Neural crest cell (in vitro differentiated cells): ENCODE measurements at regions not wholly inside any gene's neighbourhood (a gene's known extent, or its start where the extent isn't known, plus 50 kb on each side); places are given as distances from the start of the nearest gene placed in this dataset.

Experiments used
- DNase-seq: peaks from one replicate; pipeline ENCODE4 v3.0.0; 2021; ENCODE audit warnings: low read depth, mixed read lengths, low spot score
- H3K27ac Mint-ChIP-seq: one replicate; pipeline ENCODE4 v1.8.0; 2021; ENCODE audit warnings: mild to moderate bottlenecking, mixed read lengths; ENCODE audit not compliant: unreplicated experiment
- H3K27me3 Mint-ChIP-seq: 2 replicates; pipeline ENCODE4 v1.8.0; 2021; ENCODE audit warnings: low read depth, mild to moderate bottlenecking, mixed read lengths
- H3K36me3 Mint-ChIP-seq: 2 replicates; pipeline ENCODE4 v1.8.0; 2021; ENCODE audit warnings: low read depth, mild to moderate bottlenecking, mixed read lengths
- H3K4me1 Mint-ChIP-seq: 2 replicates; pipeline ENCODE4 v1.8.0; 2021; ENCODE audit warnings: mixed read lengths
- H3K4me3 Mint-ChIP-seq: one replicate; pipeline ENCODE4 v1.8.0; 2021; ENCODE audit warnings: mild to moderate bottlenecking, mixed read lengths
- H3K9me3 Mint-ChIP-seq: 2 replicates; pipeline ENCODE4 v1.8.0; 2021; ENCODE audit warnings: mixed read lengths
- CTCF ChIP-seq: fragments of 200-600 bp; sonication (generic); conservative IDR thresholded peaks from 2 replicates; pipeline ENCODE4 v1.5.0; 2021; ENCODE audit warnings: antibody characterized with exemption, mild to moderate bottlenecking

DNA sequence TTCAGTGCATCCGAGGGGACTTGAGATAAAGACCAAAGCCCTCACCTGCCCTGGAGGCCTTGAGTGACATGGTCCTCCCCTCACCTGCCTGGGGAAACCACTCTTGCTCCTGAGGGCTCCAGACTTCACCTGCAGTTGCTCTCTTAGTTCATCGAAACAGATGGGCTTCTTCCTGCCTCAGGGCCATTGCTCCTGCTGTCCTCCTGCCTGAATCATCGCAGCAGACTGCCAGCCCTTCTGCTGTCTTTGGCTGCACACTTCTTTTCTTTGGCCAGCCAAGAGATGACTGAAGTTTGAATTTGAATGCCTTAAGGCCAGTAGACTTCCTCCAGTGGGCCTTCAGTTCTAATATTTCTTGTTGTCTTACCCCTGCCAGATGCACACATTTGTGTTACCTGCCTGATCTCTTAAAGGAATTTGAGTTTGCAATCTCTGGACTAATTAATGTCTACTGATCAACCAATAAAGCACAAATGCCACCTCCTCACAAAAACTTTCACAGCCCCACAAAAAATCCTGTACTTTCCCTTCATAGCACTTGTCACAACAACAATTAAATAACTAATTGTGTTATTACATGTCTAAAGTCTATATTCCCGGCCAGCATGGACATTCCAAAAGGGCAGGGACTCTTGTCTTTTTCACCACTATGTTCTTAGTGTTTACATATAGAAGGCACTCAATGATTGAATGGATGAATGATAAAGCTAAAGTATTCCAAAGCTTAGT is 56.7 kb upstream of the SGK1 start:
- peaks cover 8% of the 10 kb centered on the region for H3K4me1 Mint-ChIP-seq
- DNase-seq: no peak
- no peak overlapping the region for H3K27ac Mint-ChIP-seq
- H3K27me3 Mint-ChIP-seq: no peaks in the 10 kb centered on the region
- no peak for TF ChIP-seq CTCF
- no peak overlapping the region for H3K4me3 Mint-ChIP-seq
- no peaks in the 10 kb centered on the region for H3K36me3 Mint-ChIP-seq
- peaks cover 5% of the 10 kb centered on the region for H3K9me3 Mint-ChIP-seq

DNA sequence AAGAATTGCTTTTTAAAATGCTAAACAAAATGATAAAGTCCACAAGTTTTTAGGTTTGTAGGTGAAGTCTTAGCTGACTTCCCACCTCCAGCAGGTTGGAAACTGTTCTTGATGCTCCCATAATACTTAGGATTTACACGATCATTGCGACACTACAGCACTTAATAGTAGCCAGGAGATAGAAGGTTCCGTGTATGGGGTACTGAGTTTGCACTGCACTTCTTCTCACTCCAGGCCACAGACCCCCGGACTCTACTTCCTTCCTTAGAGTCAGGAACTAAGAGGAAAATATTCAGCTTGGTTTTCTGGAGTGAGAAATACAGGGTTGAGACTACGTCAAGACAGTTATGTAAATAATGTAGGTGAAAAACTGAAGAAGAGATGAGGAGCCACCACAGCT is 56.1 kb upstream of the SGK1 start:
- Mint-ChIP-seq H3K27me3 (no peaks in the 10 kb centered on the region), H3K27ac (peak overlapping the region; percentile 37), H3K4me1 (peaks cover 3% of the 10 kb centered on the region), H3K4me3 (no peak overlapping the region), H3K36me3 (no peaks in the 10 kb centered on the region), H3K9me3 (peaks cover 5% of the 10 kb centered on the region)
- DNase-seq: no peak
- TF ChIP-seq CTCF: no peak

GRCh38 chr6:134373282-134373922 is 55.5 kb upstream of the SGK1 start:
- Mint-ChIP-seq H3K27ac (no peak overlapping the region), H3K27me3 (no peaks in the 10 kb centered on the region), H3K4me1 (peaks cover 5% of the 10 kb centered on the region), H3K4me3 (no peak overlapping the region), H3K9me3 (peaks cover 5% of the 10 kb centered on the region), H3K36me3 (no peaks in the 10 kb centered on the region)
- TF ChIP-seq CTCF: no peak
- no peak for DNase-seq

GRCh38 chr6:134372603-134373281 is 54.8 kb upstream of the SGK1 start:
- Mint-ChIP-seq H3K36me3 (no peaks in the 10 kb centered on the region), H3K27me3 (no peaks in the 10 kb centered on the region), H3K27ac (no peak overlapping the region), H3K4me3 (no peak overlapping the region), H3K4me1 (peaks cover 6% of the 10 kb centered on the region), H3K9me3 (peaks cover 5% of the 10 kb centered on the region)
- no peak for DNase-seq
- no peak for TF ChIP-seq CTCF

- no peak for TF ChIP-seq CTCF
- H3K4me3 Mint-ChIP-seq: no peak overlapping the region
Observed at GRCh38 chr6:134368670-134369069, 50.8 kb upstream of the SGK1 start.

More at GRCh38 chr6:134368670-134369069, 50.8 kb upstream of the SGK1 start:
- no peaks in the 10 kb centered on the region for H3K9me3 Mint-ChIP-seq
- H3K36me3 Mint-ChIP-seq: no peaks in the 10 kb centered on the region
- H3K4me1 Mint-ChIP-seq: peaks cover 6% of the 10 kb centered on the region
- DNase-seq: no peak
- H3K27ac Mint-ChIP-seq: no peak overlapping the region
- H3K27me3 Mint-ChIP-seq: no peaks in the 10 kb centered on the region
